Activated CD4-positive, CD25-positive, alpha-beta regulatory T cell (primary cell): ENCODE measurements at regions not wholly inside any gene's neighbourhood (a gene's known extent, or its start where the extent isn't known, plus 50 kb on each side); places are given as distances from the start of the nearest gene placed in this dataset.
"Not testable (repeated sequence)": the region's sequence is repeated elsewhere in the genome, so short reads cannot be mapped to it uniquely, and the experiment has no call there.

ENCODE experiments used
- DNase-seq, 4 experiments: peaks; one replicate each; lab custom pipeline; 2025; lab: John Stamatoyannopoulos, UW

DNA sequence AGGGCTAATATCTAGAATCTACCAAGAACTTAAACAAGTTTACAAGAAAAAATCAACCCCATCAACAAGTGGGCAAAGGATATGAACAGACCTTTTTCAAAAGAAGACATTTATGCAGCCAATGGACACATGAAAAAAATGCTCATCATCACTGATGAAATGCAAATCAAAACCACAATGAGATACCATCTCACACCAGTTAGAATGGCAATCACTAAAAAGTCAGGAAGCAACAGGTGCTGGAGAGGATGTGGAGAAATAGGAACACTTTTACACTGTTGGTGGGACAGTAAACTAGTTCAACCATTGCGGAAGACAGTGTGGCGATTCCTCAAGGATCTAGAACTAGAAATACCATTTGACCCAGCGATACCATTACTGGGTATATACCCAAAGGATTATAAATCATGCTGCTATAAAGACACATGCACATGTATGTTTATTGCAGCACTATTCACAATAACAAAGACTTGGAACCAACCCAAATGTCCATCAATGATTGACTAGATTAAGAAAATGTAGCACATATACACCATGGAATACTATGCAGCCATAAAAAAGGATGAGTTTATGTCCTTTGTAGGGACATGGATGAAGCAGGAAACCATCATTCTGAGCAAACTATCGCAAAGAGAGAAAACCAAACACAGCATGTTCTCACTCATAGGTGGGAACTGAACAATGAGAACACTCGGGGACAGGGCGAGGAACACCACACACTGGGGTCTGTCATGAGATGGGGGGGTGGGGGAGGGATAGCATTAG lies 1267.9 kb upstream of the ZEB2 start:
- not testable (repeated sequence) for DNase-seq

DNA sequence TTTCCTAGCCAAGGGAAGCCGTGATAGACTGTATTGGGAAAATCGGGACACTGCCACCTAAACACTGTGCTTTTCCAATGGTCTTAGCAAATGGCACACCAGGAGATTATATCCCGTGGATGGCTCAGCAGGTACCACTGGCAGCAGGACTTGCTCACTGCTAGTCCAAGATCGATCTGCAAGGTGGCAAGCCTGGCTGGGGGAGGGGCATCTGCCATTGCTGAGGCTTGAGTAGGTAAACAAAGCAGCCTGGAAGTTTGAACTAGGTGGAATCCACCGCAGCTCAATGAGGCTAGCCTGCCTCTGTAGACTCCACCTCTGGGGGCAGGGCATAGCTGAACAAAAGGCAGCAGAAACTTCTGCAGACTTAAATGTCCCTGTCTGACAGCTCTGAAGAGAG lies 1262.7 kb upstream of the ZEB2 start:
- not testable (repeated sequence) for DNase-seq

DNA sequence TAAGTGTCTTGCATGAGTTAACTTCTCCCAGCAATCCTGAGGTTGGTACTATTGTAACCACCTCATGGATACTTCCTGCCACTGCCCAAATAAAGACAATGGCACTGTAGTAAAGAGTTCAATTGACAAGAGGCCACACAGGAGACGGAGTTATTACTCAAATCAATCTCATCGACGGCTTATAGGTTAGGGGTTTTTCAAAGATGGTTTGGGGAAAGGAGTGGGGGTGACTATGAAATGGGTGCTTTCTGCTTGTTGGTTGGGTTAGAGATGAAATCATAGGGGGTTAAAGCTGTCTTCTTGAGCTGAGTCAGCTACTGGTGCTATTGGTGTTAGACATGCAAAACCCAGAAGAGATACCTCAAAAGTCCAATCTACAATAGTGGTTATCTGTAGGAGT lies 1258.0 kb upstream of the ZEB2 start:
- DNase-seq: no peak

DNA sequence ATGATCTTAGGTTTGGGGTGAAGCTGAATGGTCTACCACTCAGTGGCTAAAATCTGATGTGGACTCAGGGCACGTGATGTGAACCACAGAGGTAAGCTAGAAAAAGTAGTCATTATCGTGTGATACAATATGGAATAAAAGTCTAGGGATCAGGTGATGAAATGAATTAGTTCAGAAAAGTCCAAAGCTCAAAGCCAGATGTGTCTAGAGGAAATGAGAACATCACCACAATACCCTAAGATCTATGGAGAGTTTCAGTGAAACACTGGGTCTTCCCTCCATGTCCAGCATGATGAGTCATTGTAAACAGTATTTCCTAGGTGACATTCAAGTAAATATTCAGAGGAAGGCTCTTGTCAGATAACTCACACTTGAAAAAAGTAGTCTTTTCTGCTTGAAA lies 1257.4 kb upstream of the ZEB2 start:
- DNase-seq: no peak

DNA sequence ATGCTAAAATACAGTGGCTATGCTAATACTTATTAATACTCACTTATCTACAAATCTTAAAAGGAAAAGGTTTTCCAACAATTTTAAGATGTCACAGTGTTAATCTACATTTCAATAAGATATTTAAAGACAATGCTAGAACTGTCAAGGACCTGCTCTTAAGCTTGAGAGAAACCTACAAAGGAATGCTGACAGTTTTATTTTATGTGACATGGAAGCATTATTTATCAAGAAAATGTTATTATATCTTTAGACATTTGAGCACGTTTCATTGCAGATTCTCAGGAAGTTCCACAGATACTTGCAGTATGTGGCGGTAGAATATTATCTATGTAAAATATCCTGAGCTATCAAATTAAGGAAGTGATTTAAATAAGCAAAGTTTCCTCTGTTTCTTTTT lies 1255.7 kb upstream of the ZEB2 start:
- DNase-seq: no peak

DNA sequence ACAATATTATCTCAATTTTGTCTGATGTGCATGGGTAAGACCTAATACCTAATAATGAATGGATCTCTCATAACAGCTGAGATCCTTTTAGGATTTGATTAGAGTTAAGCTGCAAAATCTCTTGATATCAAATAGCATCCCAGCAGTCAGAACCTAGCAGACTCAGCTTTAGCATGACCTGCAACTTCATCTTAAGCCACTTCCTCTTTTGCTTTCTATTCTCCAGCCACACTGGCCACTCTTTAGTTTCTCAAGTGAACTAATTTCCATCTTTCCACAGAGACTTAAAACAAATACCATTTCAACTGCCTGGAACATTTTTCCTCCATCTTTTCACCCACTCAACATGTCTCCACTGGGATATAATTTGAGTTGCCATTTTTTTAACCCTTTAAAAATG lies 1251.6 kb upstream of the ZEB2 start:
- no peak for DNase-seq

DNA sequence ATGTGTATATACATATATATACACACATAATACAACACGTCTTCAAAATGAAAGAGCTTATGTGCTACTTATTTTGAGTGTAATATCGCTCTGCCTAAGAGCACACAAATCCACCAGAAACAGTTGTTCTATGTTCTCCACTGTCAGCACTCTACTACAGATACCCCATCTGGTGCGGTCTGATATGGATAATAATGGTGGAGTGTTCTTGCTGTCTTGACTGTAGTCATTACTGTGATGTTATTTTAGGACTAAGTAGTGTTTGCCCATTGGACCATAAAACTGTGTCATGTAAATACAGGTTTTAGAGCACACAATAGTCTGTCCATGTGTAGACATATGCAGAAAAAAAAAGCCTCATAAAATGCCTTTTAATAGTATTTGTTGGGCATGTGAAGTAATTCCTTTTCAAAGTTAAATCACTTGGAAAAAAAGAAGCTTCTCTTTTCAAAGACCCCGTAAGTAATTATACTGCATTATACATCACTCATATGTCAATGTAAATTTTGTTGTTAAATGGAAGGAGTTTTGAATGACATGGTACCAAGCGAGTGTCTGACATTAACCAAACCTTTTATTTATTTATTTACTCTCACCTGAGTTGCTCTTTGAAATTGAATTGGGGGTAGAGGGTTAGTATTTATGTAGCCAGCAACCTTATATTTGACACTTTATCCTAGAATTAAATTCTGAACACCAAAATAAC lies 1249.2 kb upstream of the ZEB2 start:
- DNase-seq: no peak

DNA sequence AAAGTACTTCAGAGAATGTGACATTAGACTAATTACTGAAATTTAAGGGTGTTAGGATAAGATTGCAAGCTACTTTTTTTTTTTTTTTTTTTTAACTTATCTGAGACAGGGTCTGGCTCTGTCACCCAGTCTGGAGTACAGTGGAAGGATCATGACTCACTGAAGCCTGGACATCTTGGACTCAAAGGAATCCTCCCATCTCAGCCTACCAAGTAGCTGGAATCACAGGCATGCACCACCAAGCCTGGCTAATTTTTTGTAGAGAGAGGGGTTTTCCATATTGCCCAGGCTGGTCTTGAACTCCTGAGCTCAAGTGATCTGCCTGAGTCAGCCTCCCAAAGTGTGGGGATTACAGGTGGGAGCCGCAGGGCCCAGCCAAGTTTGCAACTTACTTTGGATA lies 1246.0 kb upstream of the ZEB2 start:
- DNase-seq: no peak

DNA sequence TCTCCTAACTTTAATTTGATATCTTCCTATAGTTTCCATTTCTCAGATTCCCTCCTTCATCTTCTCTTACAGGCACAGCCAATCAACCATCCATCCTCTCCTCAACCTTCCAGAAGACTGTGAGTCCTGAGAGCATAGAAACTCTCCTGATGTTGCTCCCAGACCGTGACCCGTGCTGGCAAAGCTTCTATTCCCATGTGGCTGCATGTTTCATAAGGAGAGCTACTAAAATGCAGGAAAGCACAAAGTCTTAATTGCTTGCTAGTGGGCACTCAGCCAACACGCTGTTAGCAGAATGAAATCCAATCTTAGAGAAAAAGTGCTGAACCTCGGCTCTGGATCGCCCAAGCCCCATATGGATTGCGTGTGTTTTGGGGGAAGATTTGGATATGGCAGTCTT lies 1244.7 kb upstream of the ZEB2 start:
- DNase-seq: no peak

DNA sequence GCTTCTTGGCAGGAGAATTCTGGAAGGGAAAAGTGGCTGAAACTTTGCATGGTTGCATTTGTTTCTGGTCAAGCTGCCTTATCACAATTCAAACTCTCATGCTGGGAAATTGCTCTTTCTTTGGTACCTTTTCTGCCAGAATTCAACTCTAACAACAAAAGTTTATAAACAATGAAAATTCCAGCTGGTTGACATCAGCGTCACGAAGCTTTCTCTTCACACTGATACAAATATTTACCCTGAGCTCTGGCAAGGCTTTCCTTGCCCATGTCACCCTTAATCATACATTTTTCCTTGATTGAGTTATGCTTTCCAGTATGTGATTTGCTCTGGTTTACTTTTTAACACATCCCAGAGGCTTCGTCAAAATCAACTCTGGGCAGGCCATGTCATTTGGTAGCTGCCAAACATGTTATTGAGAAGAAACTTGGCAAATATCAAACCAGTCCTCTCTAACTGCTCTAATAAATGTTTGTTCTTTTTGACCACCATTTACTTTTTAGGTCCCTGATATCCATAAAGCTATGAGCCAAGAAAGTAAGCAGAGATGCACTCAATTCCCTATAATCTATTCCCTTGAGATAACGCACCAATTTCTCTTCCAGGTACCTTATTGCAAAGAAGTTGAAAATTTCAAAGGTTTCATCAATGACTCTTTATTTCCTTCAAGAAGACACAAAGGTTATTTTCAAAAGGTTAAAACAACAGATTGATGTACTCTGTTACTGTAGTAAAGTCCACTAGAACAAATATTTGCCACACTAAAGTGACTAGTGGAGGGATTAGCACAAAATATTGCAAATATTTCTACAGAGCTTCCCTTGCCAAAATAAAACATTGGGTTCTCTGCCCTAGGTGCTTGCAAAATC lies 1241.1 kb upstream of the ZEB2 start:
- DNase-seq: no peak

DNA sequence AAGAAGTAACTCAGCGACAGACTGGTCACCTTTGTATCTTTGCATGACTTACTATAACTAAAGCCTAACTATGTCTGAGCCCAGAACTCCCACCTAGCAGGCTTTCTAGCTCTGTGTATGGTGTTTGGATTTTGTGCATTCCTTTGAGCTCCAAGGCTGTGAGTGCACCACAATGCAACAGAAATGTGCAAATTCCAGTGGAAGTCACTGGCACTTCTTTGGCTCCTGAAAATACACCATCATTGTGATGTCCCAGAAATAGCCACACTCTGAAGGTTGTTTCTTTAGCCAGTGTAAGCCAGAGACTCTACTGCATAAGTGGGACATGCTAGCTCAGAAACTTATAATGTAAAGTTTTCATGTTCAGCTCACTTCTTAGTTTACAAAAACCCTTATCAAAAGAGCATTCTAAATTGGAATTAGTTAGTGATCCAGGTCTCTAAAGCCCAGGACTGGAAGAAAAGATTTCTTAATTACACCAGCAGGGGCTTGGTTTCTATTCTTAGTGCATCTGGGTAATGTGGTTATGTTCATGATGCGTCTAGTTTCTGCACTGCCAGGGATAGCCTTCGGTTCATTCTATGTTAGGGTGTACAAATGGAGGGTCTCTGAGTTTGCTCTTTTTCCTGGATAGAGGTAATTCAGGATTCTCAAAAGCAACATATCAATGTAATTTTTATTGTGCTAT lies 1239.5 kb upstream of the ZEB2 start:
- no peak for DNase-seq

DNA sequence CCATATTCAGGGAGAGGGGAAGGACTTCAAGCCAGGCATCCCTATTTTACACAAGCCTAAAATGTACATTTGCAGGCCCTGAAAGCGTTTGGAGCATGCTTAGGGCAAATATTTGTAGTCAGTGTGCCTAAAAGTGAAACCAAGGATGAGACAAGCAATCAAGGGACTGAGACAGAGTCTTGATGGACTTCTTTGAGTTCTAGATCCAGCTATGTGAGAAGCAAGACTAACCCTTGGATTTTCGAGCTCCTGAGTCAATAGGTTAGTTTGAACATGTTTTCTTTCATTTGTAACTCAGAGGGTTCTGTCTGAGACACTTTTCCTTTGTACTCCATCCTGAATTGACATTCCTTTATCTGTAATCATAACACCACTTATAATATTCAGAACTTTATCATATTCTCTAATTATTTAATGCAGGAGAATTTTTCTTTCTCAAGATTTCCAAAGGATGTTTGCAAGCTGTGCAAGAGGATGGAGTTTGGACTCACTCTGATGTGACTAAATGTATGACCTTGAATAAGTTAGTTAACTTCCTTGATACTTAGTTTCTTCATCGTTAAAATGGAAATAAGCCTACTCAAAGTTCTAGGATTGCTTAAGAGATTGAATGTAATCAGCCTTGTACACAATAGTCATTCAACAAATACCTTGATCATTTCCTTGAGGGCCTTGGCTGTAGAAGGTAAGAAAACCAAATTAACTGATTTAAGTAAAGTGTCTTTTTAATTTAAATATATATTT lies 1237.8 kb upstream of the ZEB2 start:
- no peak for DNase-seq

DNA sequence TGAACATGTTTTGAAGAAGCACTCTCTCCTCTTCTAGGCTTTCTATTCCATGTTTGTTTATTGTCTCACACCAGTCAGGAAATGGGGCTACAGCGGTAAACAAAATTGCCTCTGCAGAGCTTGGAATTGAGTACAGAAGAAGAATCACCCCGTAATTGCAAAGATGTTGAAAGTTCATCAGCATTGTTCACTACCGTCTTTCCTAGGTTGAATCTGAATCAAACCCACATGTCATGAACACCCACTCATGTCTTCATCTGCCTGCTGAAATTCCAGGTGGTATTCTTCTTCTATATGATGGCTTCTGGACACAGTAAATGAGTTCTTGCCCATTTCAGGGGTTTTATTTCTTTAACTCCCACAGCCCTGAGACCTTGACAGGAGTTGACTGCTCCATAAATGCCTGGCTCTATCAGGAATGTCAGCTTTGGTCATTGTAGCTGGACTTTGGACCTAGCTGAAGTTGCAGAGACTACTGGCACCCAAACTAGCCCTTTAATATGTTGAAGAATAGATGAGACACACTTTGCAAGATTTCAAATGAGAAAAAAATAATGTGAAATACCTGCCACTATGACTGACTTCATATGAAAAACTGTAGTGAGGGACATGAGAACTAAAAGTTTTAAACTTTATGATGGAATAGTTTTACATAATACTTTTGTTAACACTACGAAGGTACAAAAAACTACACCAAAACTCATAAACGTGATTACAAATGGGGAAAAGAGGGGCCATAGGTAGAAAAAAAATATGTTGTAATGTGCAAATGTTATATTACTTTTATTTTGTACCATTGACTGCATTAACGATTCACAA lies 1235.3 kb upstream of the ZEB2 start:
- no peak for DNase-seq

DNA sequence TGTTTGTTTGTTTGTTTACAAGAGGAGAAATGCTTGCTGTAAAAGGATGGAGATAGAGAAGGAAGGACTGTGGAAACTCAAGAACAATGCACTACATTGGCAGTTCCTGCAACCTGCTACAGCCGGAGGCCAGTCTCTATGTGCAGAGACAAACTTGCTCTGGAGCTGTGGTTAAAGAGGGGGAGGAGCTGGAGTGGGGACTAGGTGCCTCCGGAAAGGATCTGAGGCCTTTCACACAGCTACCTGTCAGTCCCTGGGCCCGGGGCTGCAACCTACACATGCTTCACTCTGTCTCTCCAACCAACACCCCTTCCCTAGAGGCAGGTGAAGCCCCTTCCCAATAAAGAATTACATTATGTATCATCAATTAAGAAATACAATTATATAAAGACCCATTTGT lies 1234.0 kb upstream of the ZEB2 start:
- DNase-seq: no peak

DNA sequence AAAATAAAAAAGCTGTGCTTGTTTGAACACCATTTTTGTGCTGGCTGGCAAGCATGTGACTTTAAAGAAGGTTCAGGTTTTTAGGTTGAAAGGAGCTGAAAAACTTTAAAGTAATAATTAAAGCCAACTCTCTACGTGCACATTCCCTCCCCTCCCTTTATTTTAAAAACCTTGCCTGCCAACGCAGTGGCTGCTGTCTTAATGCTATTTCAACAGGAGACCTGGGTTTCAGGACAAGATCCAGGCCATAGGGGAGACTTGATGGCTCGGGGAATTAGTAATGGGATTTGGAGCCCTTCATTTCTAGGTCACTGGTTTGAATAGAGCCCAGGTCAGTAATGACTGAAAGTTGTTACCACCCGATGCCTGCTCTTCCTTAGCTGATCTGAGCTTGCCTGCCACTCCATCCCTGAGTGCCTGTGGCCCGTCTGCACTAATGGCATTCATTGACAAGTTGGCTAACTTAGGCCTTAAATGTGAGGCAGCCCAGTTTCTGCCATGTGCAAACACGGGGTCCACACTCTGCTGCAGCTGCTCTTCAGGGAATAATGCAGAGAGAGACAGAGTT lies 1233.2 kb upstream of the ZEB2 start:
- no peak for DNase-seq

DNA sequence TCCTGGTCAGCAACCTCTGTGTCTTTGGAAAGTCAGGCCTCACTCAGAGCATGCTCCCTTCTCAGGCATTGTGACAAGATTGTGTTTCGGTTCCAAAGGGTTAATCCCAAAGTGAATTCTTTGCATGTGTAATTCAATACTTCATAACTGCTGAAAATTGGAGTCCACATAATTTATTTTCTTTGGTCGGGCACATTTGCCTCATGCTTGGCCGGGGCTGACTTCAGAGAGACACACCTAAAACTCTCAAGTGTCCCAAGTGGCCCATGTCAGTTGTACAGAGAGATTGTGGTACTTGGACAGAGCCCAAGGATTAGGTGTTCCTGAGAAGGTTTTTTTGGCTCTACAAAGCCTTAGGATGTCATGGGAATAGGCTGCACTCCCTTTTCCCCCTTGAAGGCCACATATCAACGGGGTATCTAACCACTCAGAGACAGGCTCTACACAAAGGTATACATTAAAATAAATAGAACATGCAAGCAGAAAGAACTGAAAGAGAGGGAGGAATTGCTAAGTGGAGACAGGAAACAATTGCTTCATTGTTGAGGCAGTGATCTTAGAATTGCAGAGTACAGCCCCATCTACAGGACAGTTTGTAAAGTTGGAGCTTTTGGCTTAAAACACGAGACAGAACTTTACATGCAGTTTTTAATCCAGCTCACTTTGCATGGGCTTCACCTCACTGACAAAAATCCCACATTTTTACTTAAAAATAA lies 1232.3 kb upstream of the ZEB2 start:
- no peak for DNase-seq

DNA sequence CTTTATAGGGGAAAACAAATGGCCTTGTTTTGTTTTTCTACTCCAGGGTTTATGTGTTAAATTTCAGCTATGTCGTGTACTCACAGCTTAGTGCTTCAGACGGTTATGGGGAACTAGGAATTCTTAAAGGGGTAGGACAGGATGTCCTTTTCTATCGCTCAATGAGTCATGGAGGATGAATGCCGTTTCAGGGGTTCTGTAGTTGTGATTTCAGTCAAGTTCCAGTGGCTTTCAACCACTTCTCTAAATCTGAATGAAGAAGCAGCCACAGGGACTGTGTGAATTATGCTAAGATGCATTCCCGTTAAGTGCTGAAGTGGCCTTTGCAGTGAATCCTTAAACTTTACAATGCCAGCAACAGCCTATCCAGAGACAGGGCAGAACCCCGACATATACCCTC lies 1231.7 kb upstream of the ZEB2 start:
- DNase-seq: no peak

DNA sequence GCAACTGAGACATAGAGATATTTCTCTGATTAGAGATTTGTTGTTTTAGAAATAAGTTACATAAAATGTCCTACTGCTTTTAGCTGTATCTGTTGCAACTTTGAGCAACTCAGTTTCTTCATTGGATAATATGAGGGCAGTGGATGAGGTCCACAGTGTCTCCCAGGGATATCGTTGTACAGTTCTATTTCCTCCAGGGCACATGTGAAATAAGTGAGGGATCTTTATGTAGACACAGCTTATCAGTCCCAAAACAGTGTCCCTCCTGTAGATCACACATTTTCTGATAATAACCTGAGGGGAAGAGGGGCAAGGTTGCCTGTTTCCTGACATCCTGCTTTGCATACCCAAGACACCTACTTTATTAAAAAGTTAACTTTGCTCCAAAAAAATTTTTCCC lies 1231.2 kb upstream of the ZEB2 start:
- no peak for DNase-seq

DNA sequence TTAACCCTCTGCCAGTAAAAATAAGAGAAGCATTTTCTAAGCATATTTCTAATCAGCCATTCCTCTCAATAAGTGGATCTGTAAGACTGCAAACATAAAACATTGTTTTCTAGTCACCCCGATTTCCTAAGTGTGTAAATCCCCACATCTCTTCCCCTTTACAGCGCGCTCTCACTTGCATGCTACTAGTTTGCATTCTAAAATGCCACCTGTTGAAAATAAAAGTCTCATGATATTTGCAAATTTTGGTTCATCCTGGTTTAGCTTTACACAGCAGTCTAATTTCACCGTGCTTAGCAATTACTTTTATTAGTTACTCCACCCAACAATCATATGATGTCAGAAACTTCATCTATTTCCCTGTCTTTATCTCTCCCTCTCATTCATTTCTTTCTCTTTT lies 1230.7 kb upstream of the ZEB2 start:
- DNase-seq: no peak

DNA sequence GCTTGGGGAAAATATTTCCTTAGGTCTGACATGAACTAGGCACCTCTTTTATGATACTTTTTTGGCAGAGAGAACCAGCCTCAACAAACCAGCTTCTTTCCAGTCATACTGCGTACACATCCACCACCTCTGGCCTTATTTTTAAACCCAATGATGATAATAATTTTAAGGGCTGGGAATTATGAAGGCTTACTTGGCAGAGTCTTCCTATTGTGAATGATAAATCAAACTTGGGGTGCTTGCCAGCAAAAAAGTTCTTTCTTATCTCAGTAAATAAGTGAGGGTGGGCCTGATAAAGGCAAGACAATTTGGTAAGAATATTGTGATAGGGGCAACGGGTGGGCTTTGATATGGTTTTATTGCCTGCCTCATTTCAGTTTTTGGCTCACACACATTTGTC lies 1230.2 kb upstream of the ZEB2 start:
- DNase-seq: no peak
